ENCODE measurements at regions not wholly inside any gene's neighbourhood (a gene's known extent, or its start where the extent isn't known, plus 50 kb on each side); places are given as distances from the start of the nearest gene placed in this dataset.

- TF ChIP-seq ATF3 (IDR thresholded peaks at IDR 0.05; ENCODE audit: borderline replicate concordance, extremely low read depth, low read depth, low read length) (no peak), CTCF (IDR thresholded peaks at IDR 0.05 in 2 of 3, conservative IDR thresholded peaks at IDR 0.05 in 1 of 3; ENCODE audit: control insufficient read depth in 2 of 3, extremely low read depth in 1 of 3, insufficient read depth in 1 of 3, low read depth in 3 of 3, low read length in 3 of 3) (no peak), EP300 (IDR thresholded peaks at IDR 0.05; ENCODE audit: borderline replicate concordance in 1 of 2, control insufficient read depth in 1 of 2, low read depth in 2 of 2, low read length in 2 of 2) (no peak), BCLAF1 (IDR thresholded peaks at IDR 0.05) (no peak), ELK1 (IDR thresholded peaks at IDR 0.05; ENCODE audit: low read depth, low read length) (no peak), CHD2 (IDR thresholded peaks at IDR 0.05; ENCODE audit: borderline replicate concordance, low read depth, low read length) (no peak), PML (IDR thresholded peaks at IDR 0.05; ENCODE audit: low read length) (no peak), USF1 (IDR thresholded peaks at IDR 0.05; ENCODE audit: borderline replicate concordance, extremely low read length, insufficient read depth, low read depth, low read length) (no peak), EZH2 (IDR thresholded peaks at IDR 0.05; ENCODE audit: borderline replicate concordance, control insufficient read depth, low read depth, low read length) (no peak), ETV6 (conservative IDR thresholded peaks at IDR 0.05 in 1 of 2, IDR thresholded peaks at IDR 0.05 in 1 of 2; ENCODE audit: borderline replicate concordance in 1 of 2, low read depth in 1 of 2) (no peak), RAD21 (IDR thresholded peaks at IDR 0.05; ENCODE audit: insufficient read depth, low read depth, low read length) (no peak), RCOR1 (conservative IDR thresholded peaks at IDR 0.05; ENCODE audit: low read depth, low read length) (no peak), ZBTB4 (CRISPR knock-in tag; IDR thresholded peaks at IDR 0.05) (no peak), POU2F2 (IDR thresholded peaks at IDR 0.05; ENCODE audit: borderline replicate concordance, low read depth, low read length) (no peak)
Observed at GRCh38 chr5:108529381-108529780, 147.5 kb upstream of the FBXL17 start.

Measured in GM12878 (cell line).